Muscle layer of colon (tissue), 2 donors: ENCODE measurements at regions not wholly inside any gene's neighbourhood (a gene's known extent, or its start where the extent isn't known, plus 50 kb on each side); places are given as distances from the start of the nearest gene placed in this dataset.

Experiments
- H3K27ac ChIP-seq: one replicate; pipeline ENCODE4 v1.7.0; 2013; ENCODE audit warnings: low read depth, mild to moderate bottlenecking, low read length, moderate library complexity
- H3K27me3 ChIP-seq, 2 donors: one replicate each; pipeline ENCODE4 v1.7.0; 2013; ENCODE audit warnings: low read length in 2 of 2, mild to moderate bottlenecking in 2 of 2; ENCODE audit not compliant: insufficient read depth in 2 of 2, control insufficient read depth in 1 of 2
- H3K36me3 ChIP-seq: one replicate; pipeline ENCODE4 v1.7.0; 2013; ENCODE audit warnings: mild to moderate bottlenecking, low read length; ENCODE audit not compliant: insufficient read depth
- H3K4me1 ChIP-seq: one replicate; pipeline ENCODE4 v1.7.0; 2013; ENCODE audit warnings: mild to moderate bottlenecking, low read length; ENCODE audit not compliant: insufficient read depth
- H3K4me3 ChIP-seq, 2 donors: one replicate each; pipeline ENCODE4 v1.7.0; 2013; ENCODE audit warnings: low read length in 2 of 2, low read depth in 1 of 2, mild to moderate bottlenecking in 1 of 2, moderate library complexity in 1 of 2
- H3K9ac ChIP-seq: one replicate; pipeline ENCODE4 v1.7.0; 2013; ENCODE audit warnings: low read length
- H3K9me3 ChIP-seq: one replicate; pipeline ENCODE4 v1.7.0; 2013; ENCODE audit warnings: mild to moderate bottlenecking, low read length
- donor health status: abdominal sarcoma.
- donor health status: Adenocarcinoma of cecum.

GRCh38 chr9:106625259-106625789, 237.6 kb upstream of the ZNF462 start:
- no peak overlapping the region for H3K9ac ChIP-seq
- H3K9me3 ChIP-seq: no peaks in the 10 kb centered on the region
- H3K4me3 ChIP-seq: no peak overlapping the region
- H3K27ac ChIP-seq: no peak overlapping the region
- H3K4me1 ChIP-seq: peaks cover 6% of the 10 kb centered on the region
- no peaks in the 10 kb centered on the region for H3K27me3 ChIP-seq
- no peaks in the 10 kb centered on the region for H3K36me3 ChIP-seq

GRCh38 chr9:106626936-106627335, 236.0 kb upstream of the ZNF462 start:
- H3K9me3 ChIP-seq: no peaks in the 10 kb centered on the region
- H3K27me3 ChIP-seq: no peaks in the 10 kb centered on the region
- no peak overlapping the region for H3K27ac ChIP-seq

GRCh38 chr9:106632621-106633020, 230.3 kb upstream of the ZNF462 start:
- H3K4me3 ChIP-seq: no peak overlapping the region
- H3K27ac ChIP-seq: no peak overlapping the region
- H3K27me3 ChIP-seq: no peaks in the 10 kb centered on the region
- no peak overlapping the region for H3K9ac ChIP-seq
- H3K4me1 ChIP-seq: no peaks in the 10 kb centered on the region
- no peaks in the 10 kb centered on the region for H3K9me3 ChIP-seq
- no peaks in the 10 kb centered on the region for H3K36me3 ChIP-seq

More at GRCh38 chr9:106626936-106627335, 236.0 kb upstream of the ZNF462 start:
- Histone ChIP-seq H3K9ac (no peak overlapping the region), H3K4me3 (no peak overlapping the region), H3K36me3 (no peaks in the 10 kb centered on the region), H3K4me1 (peaks cover 6% of the 10 kb centered on the region)

- Histone ChIP-seq H3K27me3 (no peaks in the 10 kb centered on the region), H3K9me3 (no peaks in the 10 kb centered on the region), H3K4me1 (no peaks in the 10 kb centered on the region), H3K36me3 (no peaks in the 10 kb centered on the region), H3K27ac (no peak overlapping the region), H3K9ac (no peak overlapping the region), H3K4me3 (no peak overlapping the region)
Observed at GRCh38 chr9:106634183-106634582, 228.8 kb upstream of the ZNF462 start.

GRCh38 chr9:106634641-106635040, 228.3 kb upstream of the ZNF462 start:
- H3K27ac ChIP-seq: no peak overlapping the region
- H3K36me3 ChIP-seq: no peaks in the 10 kb centered on the region
- no peak overlapping the region for H3K9ac ChIP-seq
- no peaks in the 10 kb centered on the region for H3K4me1 ChIP-seq
- no peak overlapping the region for H3K4me3 ChIP-seq
- no peaks in the 10 kb centered on the region for H3K9me3 ChIP-seq
- no peaks in the 10 kb centered on the region for H3K27me3 ChIP-seq

GRCh38 chr9:106637486-106637885, 225.5 kb upstream of the ZNF462 start:
- Histone ChIP-seq H3K27me3 (no peaks in the 10 kb centered on the region), H3K4me3 (no peak overlapping the region), H3K4me1 (no peaks in the 10 kb centered on the region)

GRCh38 chr9:106639873-106640568, 222.9 kb upstream of the ZNF462 start:
- no peak overlapping the region for H3K27ac ChIP-seq
- no peak overlapping the region for H3K9ac ChIP-seq
- no peaks in the 10 kb centered on the region for H3K36me3 ChIP-seq
- no peak overlapping the region for H3K4me3 ChIP-seq
- no peaks in the 10 kb centered on the region for H3K9me3 ChIP-seq
- H3K27me3 ChIP-seq: no peaks in the 10 kb centered on the region
- no peaks in the 10 kb centered on the region for H3K4me1 ChIP-seq

More at GRCh38 chr9:106637486-106637885, 225.5 kb upstream of the ZNF462 start:
- H3K27ac ChIP-seq: no peak overlapping the region
- H3K9me3 ChIP-seq: no peaks in the 10 kb centered on the region
- H3K9ac ChIP-seq: no peak overlapping the region
- H3K36me3 ChIP-seq: no peaks in the 10 kb centered on the region

GRCh38 chr9:106643211-106643930, 219.6 kb upstream of the ZNF462 start:
- Histone ChIP-seq H3K9me3 (no peaks in the 10 kb centered on the region), H3K36me3 (no peaks in the 10 kb centered on the region), H3K4me3 (no peak overlapping the region), H3K27ac (no peak overlapping the region), H3K27me3 (no peaks in the 10 kb centered on the region), H3K4me1 (no peaks in the 10 kb centered on the region), H3K9ac (no peak overlapping the region)

- H3K4me1 ChIP-seq: no peaks in the 10 kb centered on the region
- no peak overlapping the region for H3K9ac ChIP-seq
- no peaks in the 10 kb centered on the region for H3K9me3 ChIP-seq
- no peaks in the 10 kb centered on the region for H3K27me3 ChIP-seq
- H3K36me3 ChIP-seq: no peaks in the 10 kb centered on the region
- H3K27ac ChIP-seq: no peak overlapping the region
- H3K4me3 ChIP-seq: no peak overlapping the region
Observed at GRCh38 chr9:106644661-106645060, 218.3 kb upstream of the ZNF462 start.

GRCh38 chr9:106648799-106649198, 214.2 kb upstream of the ZNF462 start:
- Histone ChIP-seq H3K36me3 (no peaks in the 10 kb centered on the region), H3K4me1 (no peaks in the 10 kb centered on the region), H3K9ac (no peak overlapping the region), H3K27me3 (no peaks in the 10 kb centered on the region), H3K9me3 (no peaks in the 10 kb centered on the region), H3K4me3 (no peak overlapping the region), H3K27ac (no peak overlapping the region)

GRCh38 chr9:106649664-106650063, 213.3 kb upstream of the ZNF462 start:
- H3K27ac ChIP-seq: no peak overlapping the region

More at GRCh38 chr9:106649664-106650063, 213.3 kb upstream of the ZNF462 start:
- Histone ChIP-seq H3K4me3 (no peak overlapping the region), H3K4me1 (no peaks in the 10 kb centered on the region), H3K9me3 (no peaks in the 10 kb centered on the region), H3K36me3 (no peaks in the 10 kb centered on the region), H3K27me3 (no peaks in the 10 kb centered on the region), H3K9ac (no peak overlapping the region)
